ENCODE measurements at regions not wholly inside any gene's neighbourhood (a gene's known extent, or its start where the extent isn't known, plus 50 kb on each side); places are given as distances from the start of the nearest gene placed in this dataset.

- H3K9me3 ChIP-seq (ENCODE audit: low read length), result no peaks in the 10 kb centered on the region
- peaks cover 0 to 13% of the 10 kb centered on the region in 2 experiments; a peak in 1 of 5 replicates for H3K27me3 ChIP-seq (ENCODE audit: control insufficient read depth in 1 of 2, insufficient read depth in 2 of 2, low read length in 2 of 2)
- in situ Hi-C loops (cut with HindIII; ENCODE audit: extremely low pct_ligation_motif_present, low pct_unique_long_range_greater_than_20kb) (no loop called here), intact Hi-C loops (cut with micrococcal nuclease; ENCODE audit: unreplicated experiment) (no loop called here)
- FAIRE-seq (no peak), DNase-seq (ENCODE audit: low spot score) (no peak), ATAC-seq (no peak)
- 0% methylated on average over 3 of the region's 5 CpGs for WGBS (ENCODE audit: low lambda C conversion rate)
- H3K4me3 ChIP-seq (replicated peaks in 1 of 3; ENCODE audit: insufficient read depth in 1 of 3, low read depth in 2 of 3, low read length in 3 of 3), result no peak overlapping the region
- no peak overlapping the region for H3K4me2 ChIP-seq (ENCODE audit: low read depth, low read length)
- no peaks in the 10 kb centered on the region for H3K79me2 ChIP-seq (ENCODE audit: insufficient read depth, low read length)
- no peak overlapping the region for H3K27ac ChIP-seq (ENCODE audit: extremely low read length, insufficient read depth, low read length)
- H3K4me1 ChIP-seq (ENCODE audit: insufficient read depth, low read length), result no peaks in the 10 kb centered on the region
- CTCF ChIA-PET (ENCODE audit: low intra/inter-chr PET ratio, low total read pairs), result no interaction called here
- POLR2A ChIA-PET, result no interaction called here
- H3K9ac ChIP-seq (ENCODE audit: insufficient read depth, low read depth, low read length), result no peak overlapping the region
- TF ChIP-seq SP1 (IDR thresholded peaks at IDR 0.05) (no peak), SP1 (CRISPR knock-in tag; IDR thresholded peaks at IDR 0.05) (no peak), NFKB2 (CRISPR knock-in tag; IDR thresholded peaks at IDR 0.05; ENCODE audit: borderline replicate concordance) (no peak), PAXIP1 (CRISPR knock-in tag; conservative IDR thresholded peaks at IDR 0.05) (no peak), CREB1 (IDR thresholded peaks at IDR 0.05) (peak; percentile 79), CREB1 (CRISPR knock-in tag; IDR thresholded peaks at IDR 0.05) (no peak), MTF2 (CRISPR knock-in tag; IDR thresholded peaks at IDR 0.05; ENCODE audit: borderline replicate concordance) (no peak)
- H4K20me1 ChIP-seq (ENCODE audit: insufficient read depth, low read length), result no peaks in the 10 kb centered on the region
- H3K36me3 ChIP-seq (replicated peaks in 1 of 2; ENCODE audit: control insufficient read depth in 1 of 2, insufficient read depth in 2 of 2, low read length in 2 of 2), result no peaks in the 10 kb centered on the region
- H2AFZ ChIP-seq (ENCODE audit: low read length), result no peak overlapping the region
- no TSS peak for BruUV-seq (replicated peaks)
Observed at GRCh38 chr4:181755846-181756245, 487.4 kb upstream of the TENM3 start.

All from HepG2 (cell line).